Cardiac muscle cell (in vitro differentiated cells and primary cell): ENCODE measurements at regions not wholly inside any gene's neighbourhood (a gene's known extent, or its start where the extent isn't known, plus 50 kb on each side); places are given as distances from the start of the nearest gene placed in this dataset.

ENCODE experiments used
- DNase-seq, 2 donors: peaks; one replicate each; pipeline versions ENCODE4 v3.0.0 to v3.0.0-alpha.2; 2010 to 2017; ENCODE audit warnings: low read depth in 1 of 2, low spot score in 1 of 2
- H3K27ac ChIP-seq: fragments of 200-600 bp; sonication (generic); 2 replicates; pipeline ENCODE4 v1.5.1; 2016
- H3K27me3 ChIP-seq: fragments of 200-600 bp; sonication (generic); 2 replicates; pipeline ENCODE4 v1.6.0; 2016; ENCODE audit warnings: control low read depth
- H3K36me3 ChIP-seq: fragments of 200-600 bp; sonication (generic); 2 replicates; pipeline ENCODE4 v1.5.1; 2016; ENCODE audit warnings: control low read depth
- H3K4me1 ChIP-seq: fragments of 200-600 bp; sonication (generic); 2 replicates; pipeline ENCODE4 v1.8.1; 2017; ENCODE audit warnings: low read depth, mild to moderate bottlenecking, mixed run types
- H3K4me3 ChIP-seq: fragments of 200-600 bp; sonication (generic); 2 replicates; pipeline ENCODE4 v1.5.1; 2016; ENCODE audit warnings: mild to moderate bottlenecking
- H3K9me3 ChIP-seq: fragments of 200-600 bp; sonication (generic); 2 replicates; pipeline ENCODE4 v1.5.1; 2017; ENCODE audit warnings: low read depth, mild to moderate bottlenecking, control low read depth
- TF ChIP-seq, protein P1 (sequence below): IDR thresholded peaks from 2 replicates; pipeline ENCODE4 v1.5.1; 2012; ENCODE audit warnings: low read depth, mild to moderate bottlenecking, low read length

DNA sequence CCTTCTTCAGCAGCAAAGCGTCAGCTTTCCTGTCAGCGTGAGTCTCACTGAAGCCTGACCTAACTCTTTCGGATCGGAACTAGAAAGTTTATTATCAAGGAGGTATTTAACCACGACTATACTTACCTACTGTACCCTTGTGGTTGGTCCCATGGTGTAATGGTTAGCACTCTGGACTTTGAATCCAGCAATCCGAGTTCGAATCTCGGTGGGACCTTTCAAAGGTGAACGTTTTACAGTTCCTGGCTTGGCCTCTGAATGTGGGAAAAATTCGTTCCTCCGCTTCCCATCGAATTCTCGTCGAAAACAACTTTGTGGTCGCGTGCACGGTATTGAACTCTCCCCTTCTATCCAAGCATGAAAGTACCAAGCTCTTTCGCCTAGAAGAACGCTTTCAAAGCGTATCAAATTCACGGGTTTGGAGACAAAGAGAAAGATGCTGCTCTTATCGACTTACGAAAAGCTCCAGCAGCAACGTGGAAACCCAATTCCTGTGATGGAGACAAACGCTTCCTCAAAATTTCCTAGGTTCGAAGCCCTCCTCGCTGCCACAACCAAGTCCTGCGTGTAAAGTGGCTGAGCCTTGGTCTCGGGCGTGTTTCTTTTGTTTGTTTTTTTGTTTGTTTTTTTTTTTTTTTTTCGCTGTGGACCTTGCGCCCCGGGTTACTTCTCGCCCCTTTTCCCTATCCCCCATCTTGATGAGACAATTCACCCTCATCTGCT is 63.7 kb downstream of the GPX5 start:
- Histone ChIP-seq H3K27me3 (no peaks in the 10 kb centered on the region), H3K27ac (peak overlapping the region; percentile 64), H3K9me3 (no peaks in the 10 kb centered on the region), H3K4me3 (peak overlapping the region; percentile 28), H3K4me1 (peaks cover 15% of the 10 kb centered on the region), H3K36me3 (no peaks in the 10 kb centered on the region)
- peak; percentile 70 to 90 for DNase-seq
- TF ChIP-seq, protein P1, sequence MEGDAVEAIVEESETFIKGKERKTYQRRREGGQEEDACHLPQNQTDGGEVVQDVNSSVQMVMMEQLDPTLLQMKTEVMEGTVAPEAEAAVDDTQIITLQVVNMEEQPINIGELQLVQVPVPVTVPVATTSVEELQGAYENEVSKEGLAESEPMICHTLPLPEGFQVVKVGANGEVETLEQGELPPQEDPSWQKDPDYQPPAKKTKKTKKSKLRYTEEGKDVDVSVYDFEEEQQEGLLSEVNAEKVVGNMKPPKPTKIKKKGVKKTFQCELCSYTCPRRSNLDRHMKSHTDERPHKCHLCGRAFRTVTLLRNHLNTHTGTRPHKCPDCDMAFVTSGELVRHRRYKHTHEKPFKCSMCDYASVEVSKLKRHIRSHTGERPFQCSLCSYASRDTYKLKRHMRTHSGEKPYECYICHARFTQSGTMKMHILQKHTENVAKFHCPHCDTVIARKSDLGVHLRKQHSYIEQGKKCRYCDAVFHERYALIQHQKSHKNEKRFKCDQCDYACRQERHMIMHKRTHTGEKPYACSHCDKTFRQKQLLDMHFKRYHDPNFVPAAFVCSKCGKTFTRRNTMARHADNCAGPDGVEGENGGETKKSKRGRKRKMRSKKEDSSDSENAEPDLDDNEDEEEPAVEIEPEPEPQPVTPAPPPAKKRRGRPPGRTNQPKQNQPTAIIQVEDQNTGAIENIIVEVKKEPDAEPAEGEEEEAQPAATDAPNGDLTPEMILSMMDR, result no peak

DNA sequence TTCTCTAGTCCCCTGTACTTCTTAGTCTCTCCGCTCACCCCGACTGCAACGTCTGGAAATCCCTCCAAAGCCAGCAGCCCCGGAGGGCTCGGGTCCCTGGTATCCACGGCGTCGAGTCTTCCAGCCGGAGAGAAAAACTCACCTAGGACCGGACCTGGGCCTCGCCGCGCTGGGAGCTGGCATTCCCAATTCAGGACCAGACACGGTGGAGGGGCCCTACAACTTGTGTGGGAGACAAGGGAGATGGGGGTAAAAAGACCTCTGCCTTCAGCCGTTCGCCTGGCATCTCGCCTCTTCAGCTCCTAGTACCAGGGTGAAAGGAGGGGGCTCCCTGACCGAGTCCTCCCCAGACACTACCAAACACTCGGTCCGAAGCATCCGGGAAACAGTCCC is 64.3 kb downstream of the GPX5 start:
- no peak for DNase-seq
- TF ChIP-seq, protein P1, result no peak
- no peak overlapping the region for H3K27ac ChIP-seq

DNA sequence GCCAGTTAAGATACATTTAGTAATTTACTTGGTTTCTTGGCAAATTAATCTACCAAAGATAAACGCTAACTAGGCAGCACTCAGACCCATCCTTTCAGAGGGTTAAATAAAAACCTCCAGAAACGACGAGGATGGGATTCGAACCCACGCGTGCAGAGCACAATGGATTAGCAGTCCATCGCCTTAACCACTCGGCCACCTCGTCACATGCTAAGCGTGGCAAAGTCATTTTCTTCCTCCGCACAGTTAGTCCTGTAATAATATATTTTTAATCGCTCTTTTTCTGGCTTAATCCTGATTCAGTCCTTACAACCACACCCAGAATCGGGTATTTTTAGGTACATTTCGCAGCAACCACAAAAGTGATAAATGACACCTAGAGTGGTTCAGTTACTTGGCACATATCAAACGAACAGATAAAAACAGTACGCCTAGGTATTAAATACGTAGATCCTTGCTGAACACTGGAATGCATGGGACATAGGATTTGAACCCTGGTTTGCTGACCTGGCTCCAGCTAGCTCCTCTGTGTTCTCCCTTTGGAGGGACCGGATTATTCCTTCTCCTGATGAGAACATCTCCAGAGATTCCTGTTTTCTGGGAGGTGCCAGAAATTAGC is 71.6 kb downstream of the GPX5 start:
- peak overlapping the region; percentile 12 for H3K4me3 ChIP-seq
- TF ChIP-seq, protein P1, result no peak
- no peaks in the 10 kb centered on the region for H3K9me3 ChIP-seq
- DNase-seq, result peak in 1 of 2 donors; percentile 60
- no peaks in the 10 kb centered on the region for H3K27me3 ChIP-seq
- H3K4me1 ChIP-seq, result no peaks in the 10 kb centered on the region
- H3K36me3 ChIP-seq, result no peaks in the 10 kb centered on the region
- no peak overlapping the region for H3K27ac ChIP-seq

More for the DNA sequence above, 64.3 kb downstream of the GPX5 start:
- Histone ChIP-seq H3K36me3 (no peaks in the 10 kb centered on the region), H3K4me3 (peak overlapping the region; percentile 28), H3K4me1 (peaks cover 15% of the 10 kb centered on the region), H3K9me3 (no peaks in the 10 kb centered on the region), H3K27me3 (no peaks in the 10 kb centered on the region)

DNA sequence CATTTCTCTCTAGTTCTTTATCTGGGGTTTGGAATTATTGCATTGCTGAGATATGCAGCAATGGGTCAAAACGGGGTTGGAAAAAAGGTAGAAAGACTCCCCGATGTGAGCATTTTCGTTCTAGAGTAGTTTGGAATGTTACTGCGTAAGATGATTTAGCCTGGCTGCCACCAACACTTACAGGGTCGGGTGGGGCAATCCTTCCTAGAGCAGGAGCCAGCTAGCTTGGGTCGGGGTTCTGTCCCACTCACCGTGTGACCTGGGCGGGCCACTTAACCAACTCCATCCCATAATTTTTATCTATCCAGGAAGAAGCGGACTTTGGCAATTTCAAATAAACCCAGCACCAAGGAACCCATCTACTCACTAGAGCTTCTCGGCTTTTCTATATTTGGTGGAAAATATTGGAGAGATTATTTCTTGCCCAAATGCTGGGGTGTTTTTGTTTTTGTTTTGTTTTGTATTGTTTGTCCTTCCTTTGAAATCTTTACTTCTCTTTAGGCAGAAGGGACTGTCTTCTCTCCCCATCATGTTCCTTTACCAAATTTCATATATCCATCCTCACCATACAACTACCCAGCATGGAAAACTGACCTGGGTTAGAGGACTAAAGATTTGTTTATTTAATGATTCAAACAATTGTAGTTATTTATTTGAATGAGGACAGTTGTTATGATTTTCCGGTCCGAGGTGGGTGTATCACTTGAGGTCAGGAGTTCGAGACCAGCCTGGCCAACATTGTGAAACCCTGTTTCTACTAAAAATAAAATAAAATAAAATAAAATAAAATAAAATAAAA is 72.4 kb downstream of the GPX5 start:
- no peak for DNase-seq
- Histone ChIP-seq H3K36me3 (no peaks in the 10 kb centered on the region), H3K9me3 (no peaks in the 10 kb centered on the region), H3K4me3 (peak overlapping the region; percentile 12), H3K4me1 (no peaks in the 10 kb centered on the region), H3K27ac (no peak overlapping the region), H3K27me3 (no peaks in the 10 kb centered on the region)
- TF ChIP-seq, protein P1, result no peak

DNA sequence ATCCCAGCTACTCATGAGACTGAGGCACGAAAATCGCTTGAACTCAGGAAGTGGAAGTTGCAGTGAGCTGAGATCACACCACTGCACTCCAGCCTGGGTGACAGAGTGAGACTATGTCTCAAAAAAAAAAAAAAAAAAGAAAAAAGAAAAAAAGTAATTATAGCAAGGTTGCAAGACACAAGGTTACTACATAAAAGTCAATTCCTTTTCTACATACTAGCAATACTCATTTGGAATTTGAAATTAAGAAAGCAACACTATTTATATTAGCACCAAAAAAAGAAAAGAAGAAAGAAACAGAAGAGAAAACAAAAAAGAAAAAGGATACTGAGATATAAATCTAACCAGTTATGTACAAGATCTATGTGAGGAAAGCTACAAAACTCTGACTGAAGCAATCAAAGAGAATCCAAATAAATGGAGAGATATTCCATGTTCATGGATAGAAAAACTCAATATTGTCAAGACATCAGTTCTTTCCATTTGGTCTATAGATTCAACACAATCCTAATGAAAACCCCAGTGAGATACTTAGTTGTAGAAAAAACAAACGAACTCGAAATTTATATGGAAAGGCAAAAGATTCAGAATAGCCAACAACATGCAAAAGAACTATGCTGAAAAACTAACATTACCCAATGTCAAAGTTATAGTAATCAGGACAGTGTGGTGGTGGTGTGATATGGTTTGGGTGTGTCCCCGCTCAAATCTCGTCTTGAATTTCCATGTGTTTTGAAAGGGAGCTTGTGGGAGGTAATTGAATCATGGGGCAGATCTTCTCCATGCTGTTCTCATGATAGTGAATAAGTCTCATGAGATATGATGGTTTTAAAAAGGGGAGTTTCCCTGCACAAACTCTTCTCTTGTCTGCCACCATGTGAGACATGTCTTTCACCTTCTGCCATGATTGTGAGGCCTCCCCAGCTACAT is 73.3 kb downstream of the GPX5 start:
- H3K27ac ChIP-seq, result no peak overlapping the region
- TF ChIP-seq, protein P1, result no peak
- H3K4me3 ChIP-seq, result no peak overlapping the region
- no peaks in the 10 kb centered on the region for H3K36me3 ChIP-seq
- no peaks in the 10 kb centered on the region for H3K9me3 ChIP-seq
- H3K4me1 ChIP-seq, result no peaks in the 10 kb centered on the region
- H3K27me3 ChIP-seq, result no peaks in the 10 kb centered on the region
- DNase-seq, result no peak
